Colonic mucosa (tissue), 4 donors: ENCODE measurements at regions not wholly inside any gene's neighbourhood (a gene's known extent, or its start where the extent isn't known, plus 50 kb on each side); places are given as distances from the start of the nearest gene placed in this dataset.
"Not testable (repeated sequence)": the region's sequence is repeated elsewhere in the genome, so short reads cannot be mapped to it uniquely, and the experiment has no call there.

Experiments used
- DNase-seq: peaks from one replicate; pipeline ENCODE4 v3.0.0-alpha.2; 2020
- H3K27ac ChIP-seq: fragments of 200-600 bp; one replicate; pipeline ENCODE4 v1.8.0; 2021
- H3K27me3 ChIP-seq: fragments of 200-600 bp; one replicate; pipeline ENCODE4 v1.8.0; 2021
- H3K36me3 ChIP-seq: fragments of 200-600 bp; one replicate; pipeline ENCODE4 v1.8.0; 2021
- H3K4me1 ChIP-seq: fragments of 200-600 bp; one replicate; pipeline ENCODE4 v1.8.0; 2021; ENCODE audit warnings: mild to moderate bottlenecking
- H3K4me3 ChIP-seq: fragments of 200-600 bp; one replicate; pipeline ENCODE4 v1.8.0; 2021
- H3K9ac ChIP-seq, 2 donors: one replicate each; pipeline ENCODE4 v1.7.0; 2013; ENCODE audit warnings: control low read depth in 2 of 2, low read depth in 2 of 2, low read length in 2 of 2
- H3K9me3 ChIP-seq: fragments of 200-600 bp; one replicate; pipeline ENCODE4 v1.8.0; 2021
- CTCF ChIP-seq: fragments of 200-600 bp; IDR thresholded peaks from one replicate; pipeline ENCODE4 v1.8.0; 2022; ENCODE audit warnings: antibody characterized with exemption, mild to moderate bottlenecking
- intact Hi-C: fragments of 100-400 bp; cut with DNase I; formaldehyde crosslinking; loops from one replicate; pipeline ENCODE4 v1.14.1; 2022
- donor health status: healthy.
- donor health status: DM: no; HTN: no; CAD: no.
- donor health status: DM: no; HTN: no; CAD: no.

GRCh38 chr15:53126144-53126543 lies 336.0 kb upstream of the ONECUT1 start:
- DNase-seq: no peak
- intact Hi-C loops: no loop called here
- Histone ChIP-seq H3K4me1 (no peaks in the 10 kb centered on the region), H3K9ac (no peak overlapping the region), H3K27ac (no peak overlapping the region), H3K4me3 (no peak overlapping the region), H3K27me3 (no peaks in the 10 kb centered on the region), H3K9me3 (no peaks in the 10 kb centered on the region), H3K36me3 (no peaks in the 10 kb centered on the region)
- TF ChIP-seq CTCF: no peak

- intact Hi-C loops: no loop called here
- Histone ChIP-seq H3K4me3 (no peak overlapping the region), H3K27me3 (no peaks in the 10 kb centered on the region), H3K36me3 (no peaks in the 10 kb centered on the region), H3K4me1 (no peaks in the 10 kb centered on the region), H3K27ac (no peak overlapping the region), H3K9ac (no peak overlapping the region), H3K9me3 (no peaks in the 10 kb centered on the region)
- DNase-seq: no peak
- no peak for TF ChIP-seq CTCF
Measured at GRCh38 chr15:53122818-53123217, 332.7 kb upstream of the ONECUT1 start.

GRCh38 chr15:53116915-53117314 lies 326.8 kb upstream of the ONECUT1 start:
- H3K9ac ChIP-seq, H3K4me3 ChIP-seq, intact Hi-C loops, DNase-seq, H3K9me3 ChIP-seq, H3K36me3 ChIP-seq, H3K27me3 ChIP-seq, H3K27ac ChIP-seq, H3K4me1 ChIP-seq: not testable (repeated sequence)

- no peak for TF ChIP-seq CTCF
- no peak overlapping the region for H3K9ac ChIP-seq
- H3K36me3 ChIP-seq: no peaks in the 10 kb centered on the region
- no peaks in the 10 kb centered on the region for H3K27me3 ChIP-seq
- H3K4me1 ChIP-seq: no peaks in the 10 kb centered on the region
- no peak overlapping the region for H3K4me3 ChIP-seq
- peak overlapping the region; percentile 81 for H3K27ac ChIP-seq
- DNase-seq: peak; percentile 45
- no peaks in the 10 kb centered on the region for H3K9me3 ChIP-seq
- intact Hi-C loops: no loop called here
Measured at GRCh38 chr15:53116169-53116568, 326.0 kb upstream of the ONECUT1 start.

- Histone ChIP-seq H3K9ac (peak overlapping the region; percentile 16 to 56), H3K4me1 (no peaks in the 10 kb centered on the region), H3K4me3 (peak overlapping the region; percentile 10), H3K9me3 (no peaks in the 10 kb centered on the region), H3K27me3 (no peaks in the 10 kb centered on the region), H3K27ac (peak overlapping the region; percentile 81), H3K36me3 (no peaks in the 10 kb centered on the region)
- intact Hi-C loops: no loop called here
- no peak for TF ChIP-seq CTCF
- peak; percentile 61 for DNase-seq
Measured at GRCh38 chr15:53115563-53115962, 325.4 kb upstream of the ONECUT1 start.

- H3K27me3 ChIP-seq: no peaks in the 10 kb centered on the region
- intact Hi-C loops: no loop called here
- peak overlapping the region; percentile 10 for H3K4me3 ChIP-seq
- H3K9ac ChIP-seq: peak overlapping the region in 1 of 2 donors; percentile 56
- no peaks in the 10 kb centered on the region for H3K36me3 ChIP-seq
- peak; percentile 14 for TF ChIP-seq CTCF
- no peaks in the 10 kb centered on the region for H3K4me1 ChIP-seq
- peak overlapping the region; percentile 81 for H3K27ac ChIP-seq
- H3K9me3 ChIP-seq: no peaks in the 10 kb centered on the region
- DNase-seq: peak; percentile 49
Measured at GRCh38 chr15:53114960-53115359, 324.8 kb upstream of the ONECUT1 start.
